K562 (cell line): ENCODE measurements at regions not wholly inside any gene's neighbourhood (a gene's known extent, or its start where the extent isn't known, plus 50 kb on each side); places are given as distances from the start of the nearest gene placed in this dataset.

ENCODE experiments used
- CAMTA2 ChIP-seq: fragments of 250-450 bp; sonication (Bioruptor Pico); conservative IDR thresholded peaks from 2 replicates; pipeline ENCODE4 v1.5.1; 2022
- GATAD2B ChIP-seq: fragments of 450-650 bp; IDR thresholded peaks from 2 replicates; pipeline ENCODE4 v1.6.1; 2017; ENCODE audit warnings: mild to moderate bottlenecking, borderline replicate concordance
- MTF1 ChIP-seq: fragments of 250-450 bp; sonication (Bioruptor Pico); IDR thresholded peaks from 2 replicates; pipeline ENCODE4 v1.9.0; 2021; ENCODE audit warnings: moderate library complexity, mild to moderate bottlenecking, inconsistent platforms, borderline replicate concordance
- NR0B1 ChIP-seq: fragments of 450-650 bp; IDR thresholded peaks from one replicate; pipeline ENCODE4 v1.6.1; 2018; ENCODE audit warnings: mild to moderate bottlenecking, moderate library complexity; ENCODE audit not compliant: partially characterized antibody
- PKNOX1 ChIP-seq: fragments of 450-650 bp; IDR thresholded peaks from 2 replicates; pipeline ENCODE4 v1.6.1; 2016
- RBBP5 ChIP-seq: fragments of 200-600 bp; sonication (generic); IDR thresholded peaks from 2 replicates; pipeline ENCODE4 v1.6.1; 2012; ENCODE audit warnings: borderline replicate concordance, mild to moderate bottlenecking, low read length, control low read depth, inconsistent platforms; ENCODE audit not compliant: insufficient read depth, poor library complexity, severe bottlenecking
- TBL1XR1 ChIP-seq, 2 experiments: IDR thresholded peaks; 2 replicates each; pipeline ENCODE4 v1.6.1; 2012; ENCODE audit warnings: improper control_type of control experiment in 2 of 2, low read length in 2 of 2, mild to moderate bottlenecking in 1 of 2
- TGIF2 ChIP-seq: sonication (generic); formaldehyde crosslinking; IDR thresholded peaks from 2 replicates; pipeline ENCODE4 v1.8.1; 2022; ENCODE audit warnings: mild to moderate bottlenecking, missing genetic modification reagents, moderate library complexity
- ZFX ChIP-seq: sonication (generic); formaldehyde crosslinking; IDR thresholded peaks from 2 replicates; pipeline ENCODE4 v1.8.0; 2022; ENCODE audit warnings: mild to moderate bottlenecking, missing genetic modification reagents, moderate library complexity
- ZNF197 ChIP-seq: fragments of 200-800 bp; sonication (Bioruptor generic); IDR thresholded peaks from 2 replicates; pipeline ENCODE4 v1.6.1; 2016; ENCODE audit warnings: low read depth, missing genetic modification characterization, missing compliant biosample characterization
- TF ChIP-seq, protein P1 (sequence below): fragments of 200-400 bp; formaldehyde crosslinking; IDR thresholded peaks from 2 replicates; pipeline ENCODE4 v1.6.1; 2017; ENCODE audit warnings: mild to moderate bottlenecking, low read depth, low read length, moderate library complexity
- TF ChIP-seq, protein P2 (sequence below), 3 experiments: fragments of 200-800 bp in 1 of 3; sonication (Bioruptor generic) in 1 of 3; sonication (generic) in 1 of 3; formaldehyde crosslinking in 1 of 3; IDR thresholded peaks; 2 replicates each; pipeline versions ENCODE4 v1.6.1 to v1.8.0; 2016 to 2022; ENCODE audit warnings: mild to moderate bottlenecking in 2 of 3, missing compliant biosample characterization in 2 of 3, missing genetic modification characterization in 2 of 3, missing genetic modification reagents in 1 of 3

DNA sequence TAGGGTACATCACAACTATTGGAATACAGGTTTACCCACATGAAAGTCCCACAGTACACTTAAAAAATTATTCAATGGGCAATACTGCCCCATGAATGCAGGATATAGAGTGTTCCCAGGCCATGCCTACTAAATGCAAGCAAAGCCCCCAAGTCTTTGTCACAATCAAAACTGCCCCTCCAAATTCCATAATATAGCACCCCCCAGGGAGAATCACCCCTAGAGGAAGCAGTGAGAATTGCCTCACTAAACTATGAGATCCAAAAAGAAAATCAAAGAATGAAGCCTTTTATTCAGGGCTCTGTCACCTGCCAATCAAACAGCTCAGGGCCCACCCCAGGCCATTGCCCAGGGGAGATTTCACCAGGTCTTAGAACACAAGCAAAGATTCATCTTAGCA is 90.8 kb downstream of the ATPSCKMT start (continued):
- TF ChIP-seq TGIF2 (CRISPR knock-in tag) (no peak), CAMTA2 (CRISPR knock-in tag) (no peak), NR0B1 (no peak), ZNF197 (CRISPR knock-in tag) (no peak), ZFX (no peak), GATAD2B (no peak), PKNOX1 (0 out of 2 replicates have a peak, but pooled peaks have one; percentile 15), RBBP5 (no peak), TBL1XR1 (IDR thresholded peaks at IDR 0.05; ENCODE audit: low read length in 2 of 2) (no peak), MTF1 (CRISPR knock-in tag) (no peak)
- TF ChIP-seq, protein P1, sequence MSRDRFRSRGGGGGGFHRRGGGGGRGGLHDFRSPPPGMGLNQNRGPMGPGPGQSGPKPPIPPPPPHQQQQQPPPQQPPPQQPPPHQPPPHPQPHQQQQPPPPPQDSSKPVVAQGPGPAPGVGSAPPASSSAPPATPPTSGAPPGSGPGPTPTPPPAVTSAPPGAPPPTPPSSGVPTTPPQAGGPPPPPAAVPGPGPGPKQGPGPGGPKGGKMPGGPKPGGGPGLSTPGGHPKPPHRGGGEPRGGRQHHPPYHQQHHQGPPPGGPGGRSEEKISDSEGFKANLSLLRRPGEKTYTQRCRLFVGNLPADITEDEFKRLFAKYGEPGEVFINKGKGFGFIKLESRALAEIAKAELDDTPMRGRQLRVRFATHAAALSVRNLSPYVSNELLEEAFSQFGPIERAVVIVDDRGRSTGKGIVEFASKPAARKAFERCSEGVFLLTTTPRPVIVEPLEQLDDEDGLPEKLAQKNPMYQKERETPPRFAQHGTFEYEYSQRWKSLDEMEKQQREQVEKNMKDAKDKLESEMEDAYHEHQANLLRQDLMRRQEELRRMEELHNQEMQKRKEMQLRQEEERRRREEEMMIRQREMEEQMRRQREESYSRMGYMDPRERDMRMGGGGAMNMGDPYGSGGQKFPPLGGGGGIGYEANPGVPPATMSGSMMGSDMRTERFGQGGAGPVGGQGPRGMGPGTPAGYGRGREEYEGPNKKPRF, result no peak
- TF ChIP-seq, protein P2, sequence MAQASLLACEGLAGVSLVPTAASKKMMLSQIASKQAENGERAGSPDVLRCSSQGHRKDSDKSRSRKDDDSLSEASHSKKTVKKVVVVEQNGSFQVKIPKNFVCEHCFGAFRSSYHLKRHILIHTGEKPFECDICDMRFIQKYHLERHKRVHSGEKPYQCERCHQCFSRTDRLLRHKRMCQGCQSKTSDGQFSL (CRISPR knock-in tag; IDR thresholded peaks at IDR 0.05), result peak; percentile 43; the same call in 1 of the 2 replicates
- TF ChIP-seq, protein P2 (tag; IDR thresholded peaks at IDR 0.05), result peak in 1 of 2 experiments; percentile 52; a peak in 1 of 4 replicates
